ENCODE measurements at regions not wholly inside any gene's neighbourhood (a gene's known extent, or its start where the extent isn't known, plus 50 kb on each side); places are given as distances from the start of the nearest gene placed in this dataset.

DNA sequence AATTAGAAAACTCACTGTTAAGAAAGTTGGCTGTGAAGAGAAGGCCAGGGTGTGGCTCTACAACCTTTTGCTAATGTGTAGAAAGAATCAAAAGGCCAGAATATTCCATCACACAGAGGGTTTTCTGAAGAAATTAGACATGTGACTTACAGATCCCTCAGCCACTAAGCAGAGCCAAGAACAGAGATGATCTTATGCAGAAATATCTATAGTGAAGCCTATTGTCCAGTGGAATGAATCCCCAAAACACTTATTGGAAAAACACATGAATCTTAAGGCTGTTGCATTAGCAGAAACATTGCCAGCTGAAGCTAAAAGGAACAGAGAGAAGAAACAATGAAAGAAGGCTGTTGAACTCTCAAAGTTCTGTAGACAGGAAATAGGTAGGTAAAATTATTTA lies 979.2 kb downstream of the MRPL39 start:
- ChIA-PET CTCF (no interaction called here), POLR2A (ENCODE audit: low non-redundant PET) (no interaction called here)
- no peak overlapping the region for H3K27ac ChIP-seq
- TF ChIP-seq CTCF (conservative IDR thresholded peaks at IDR 0.05; ENCODE audit: low read depth): no peak
- DNase-seq (ENCODE audit: low spot score): no peak

DNA sequence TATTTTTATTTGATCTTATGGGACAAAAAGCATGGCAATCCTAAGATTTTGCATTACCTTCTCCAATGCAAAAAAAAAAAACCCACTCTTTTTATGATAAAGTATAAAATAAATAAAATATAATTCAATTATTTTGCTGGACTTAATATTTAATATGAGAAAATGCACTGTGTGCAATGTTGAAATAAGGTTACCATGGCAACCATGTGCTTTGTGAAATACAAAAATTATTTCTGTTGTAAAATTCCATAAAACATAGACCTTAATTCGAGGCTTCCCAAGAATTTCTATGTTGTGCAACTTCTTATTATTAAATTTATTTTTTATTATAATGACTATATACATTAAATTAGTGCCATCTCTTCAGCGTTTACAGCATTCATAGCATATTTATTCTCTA lies 989.5 kb downstream of the MRPL39 start:
- no peak for TF ChIP-seq CTCF (conservative IDR thresholded peaks at IDR 0.05; ENCODE audit: low read depth)
- DNase-seq (ENCODE audit: low spot score): no peak
- ChIA-PET POLR2A (ENCODE audit: low non-redundant PET) (no interaction called here), CTCF (no interaction called here)
- no peak overlapping the region for H3K27ac ChIP-seq

- no peak for TF ChIP-seq CTCF (conservative IDR thresholded peaks at IDR 0.05; ENCODE audit: low read depth)
- CTCF ChIA-PET: no interaction called here
- no peak overlapping the region for H3K27ac ChIP-seq
- POLR2A ChIA-PET (ENCODE audit: low non-redundant PET): no interaction called here
- no peak for DNase-seq (ENCODE audit: low spot score)
Observed at GRCh38 chr21:24594082-24594481, 1013.2 kb downstream of the MRPL39 start.

GRCh38 chr21:24590261-24590660 lies 1017.0 kb downstream of the MRPL39 start:
- TF ChIP-seq CTCF (conservative IDR thresholded peaks at IDR 0.05; ENCODE audit: low read depth): no peak
- H3K27ac ChIP-seq: no peak overlapping the region
- CTCF ChIA-PET: no interaction called here
- no peak for DNase-seq (ENCODE audit: low spot score)
- POLR2A ChIA-PET (ENCODE audit: low non-redundant PET): no interaction called here

- H3K27ac ChIP-seq: no peak overlapping the region
- TF ChIP-seq CTCF (conservative IDR thresholded peaks at IDR 0.05; ENCODE audit: low read depth): no peak
- POLR2A ChIA-PET (ENCODE audit: low non-redundant PET): no interaction called here
- no peak for DNase-seq (ENCODE audit: low spot score)
- CTCF ChIA-PET: no interaction called here
Observed at GRCh38 chr21:24583473-24583872, 1023.8 kb downstream of the MRPL39 start.

DNA sequence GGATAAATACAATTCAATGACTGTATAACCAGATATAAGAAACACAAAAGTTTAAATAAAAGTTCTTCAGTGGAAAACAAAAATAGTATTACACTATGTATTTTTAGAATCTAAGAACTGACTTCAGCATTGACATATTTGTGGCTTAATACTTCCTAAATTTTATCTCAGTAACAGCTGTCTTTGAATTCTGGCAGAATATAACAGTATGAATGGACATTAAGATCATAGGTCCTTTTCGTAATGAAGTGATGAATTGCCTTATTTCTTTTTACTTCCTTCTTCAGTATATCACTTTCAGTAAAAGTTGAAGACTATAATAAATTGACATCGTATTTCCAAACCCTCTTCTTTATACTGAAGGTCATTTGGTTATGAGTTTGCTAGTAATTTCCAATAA lies 1030.0 kb downstream of the MRPL39 start:
- ChIA-PET POLR2A (ENCODE audit: low non-redundant PET) (no interaction called here), CTCF (interaction anchor here (0.7 kb wide), 1 partner anchor 14 kb away, joined by 3 read pairs; no protein-coding TSS in a partner anchor)
- no peak for DNase-seq (ENCODE audit: low spot score)
- TF ChIP-seq CTCF (conservative IDR thresholded peaks at IDR 0.05; ENCODE audit: low read depth): no peak
- no peak overlapping the region for H3K27ac ChIP-seq

DNA sequence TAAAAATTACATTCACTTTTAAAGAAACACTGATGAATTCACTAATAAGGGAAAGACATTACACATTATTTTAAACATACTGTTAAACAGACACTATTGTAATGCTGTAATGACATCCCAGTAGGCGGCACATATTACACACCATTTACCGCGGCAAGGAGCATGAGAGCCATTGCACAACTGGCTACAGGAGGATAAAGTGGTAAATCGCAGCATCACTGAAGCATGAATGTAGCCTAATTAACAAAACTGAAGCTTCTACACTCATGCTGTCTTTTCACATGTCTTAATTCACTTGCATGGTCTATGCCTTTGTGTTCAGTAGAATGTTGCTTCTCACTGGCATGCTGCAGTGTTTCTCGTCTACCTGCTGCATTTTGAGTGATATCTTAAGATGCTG lies 1046.0 kb downstream of the MRPL39 start:
- H3K27ac ChIP-seq: no peak overlapping the region
- ChIA-PET POLR2A (ENCODE audit: low non-redundant PET) (no interaction called here), CTCF (no interaction called here)
- TF ChIP-seq CTCF (conservative IDR thresholded peaks at IDR 0.05; ENCODE audit: low read depth): no peak
- no peak for DNase-seq (ENCODE audit: low spot score)

Measured in RWPE1 (cell line).